Neural progenitor cell (in vitro differentiated cells): ENCODE measurements at regions not wholly inside any gene's neighbourhood (a gene's known extent, or its start where the extent isn't known, plus 50 kb on each side); places are given as distances from the start of the nearest gene placed in this dataset.

Experiments
- EZH2 ChIP-seq: fragments of 200-600 bp; sonication (generic); IDR thresholded peaks from 2 replicates; pipeline ENCODE4 v1.6.1; 2017; ENCODE audit warnings: antibody characterized with exemption, mild to moderate bottlenecking, moderate library complexity
- TF ChIP-seq, protein P1 (sequence below): fragments of 200-600 bp; sonication (generic); IDR thresholded peaks from 2 replicates; pipeline ENCODE4 v1.5.1; 2017; ENCODE audit warnings: antibody characterized with exemption, mild to moderate bottlenecking

DNA sequence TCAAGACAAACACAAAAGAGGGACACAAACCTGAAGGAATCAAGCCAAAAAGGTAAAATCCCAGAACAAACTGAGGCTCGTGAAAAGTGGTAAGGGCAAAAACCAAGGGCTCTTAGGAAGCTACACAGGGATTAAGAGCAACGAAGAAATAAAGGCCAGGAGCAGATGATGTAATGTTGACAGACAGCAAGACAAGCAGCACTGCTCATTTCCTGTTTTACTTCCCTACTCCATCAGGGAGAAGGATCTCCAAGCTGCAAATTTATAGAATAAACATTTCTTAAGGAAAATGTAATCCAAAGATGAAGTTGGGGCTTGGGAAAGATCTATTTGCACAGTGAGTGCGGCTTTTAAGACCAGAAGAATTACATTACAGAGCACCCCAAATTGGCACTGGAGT, 182.3 kb upstream of the MAP1B start:
- TF ChIP-seq, protein P1, sequence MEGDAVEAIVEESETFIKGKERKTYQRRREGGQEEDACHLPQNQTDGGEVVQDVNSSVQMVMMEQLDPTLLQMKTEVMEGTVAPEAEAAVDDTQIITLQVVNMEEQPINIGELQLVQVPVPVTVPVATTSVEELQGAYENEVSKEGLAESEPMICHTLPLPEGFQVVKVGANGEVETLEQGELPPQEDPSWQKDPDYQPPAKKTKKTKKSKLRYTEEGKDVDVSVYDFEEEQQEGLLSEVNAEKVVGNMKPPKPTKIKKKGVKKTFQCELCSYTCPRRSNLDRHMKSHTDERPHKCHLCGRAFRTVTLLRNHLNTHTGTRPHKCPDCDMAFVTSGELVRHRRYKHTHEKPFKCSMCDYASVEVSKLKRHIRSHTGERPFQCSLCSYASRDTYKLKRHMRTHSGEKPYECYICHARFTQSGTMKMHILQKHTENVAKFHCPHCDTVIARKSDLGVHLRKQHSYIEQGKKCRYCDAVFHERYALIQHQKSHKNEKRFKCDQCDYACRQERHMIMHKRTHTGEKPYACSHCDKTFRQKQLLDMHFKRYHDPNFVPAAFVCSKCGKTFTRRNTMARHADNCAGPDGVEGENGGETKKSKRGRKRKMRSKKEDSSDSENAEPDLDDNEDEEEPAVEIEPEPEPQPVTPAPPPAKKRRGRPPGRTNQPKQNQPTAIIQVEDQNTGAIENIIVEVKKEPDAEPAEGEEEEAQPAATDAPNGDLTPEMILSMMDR, result no peak
- no peak for TF ChIP-seq EZH2
